Prostate gland (tissue), 2 donors: ENCODE measurements at regions not wholly inside any gene's neighbourhood (a gene's known extent, or its start where the extent isn't known, plus 50 kb on each side); places are given as distances from the start of the nearest gene placed in this dataset.

ENCODE experiments used
- DNase-seq: peaks from one replicate; pipeline ENCODE4 v3.0.0-alpha.2; 2019; ENCODE audit warnings: low spot score
- H3K27ac ChIP-seq, 2 donors: fragments of 200-600 bp; sonication (generic); 2 replicates each; pipeline ENCODE4 v1.5.1; 2017 to 2019
- H3K27me3 ChIP-seq: fragments of 200-600 bp; sonication (generic); replicated peaks from 2 replicates; pipeline ENCODE4 v1.5.1; 2019; ENCODE audit not compliant: insufficient read depth
- H3K36me3 ChIP-seq, 2 donors: fragments of 200-600 bp; sonication (generic); 1 replicate in 1 of 2; 2 replicates in 1 of 2; pipeline versions ENCODE4 v1.5.1 to v1.8.1; 2017 to 2019
- H3K4me1 ChIP-seq: fragments of 200-600 bp; sonication (generic); replicated peaks from 2 replicates; pipeline ENCODE4 v1.5.1; 2019
- H3K4me3 ChIP-seq, 2 donors: fragments of 200-600 bp; sonication (generic); 2 replicates each; pipeline ENCODE4 v1.5.1; 2017 to 2019
- H3K9me3 ChIP-seq: fragments of 200-600 bp; sonication (generic); 2 replicates; pipeline ENCODE4 v1.5.1; 2017
- POLR2A ChIP-seq: fragments of 450-650 bp; IDR thresholded peaks from one replicate; pipeline ENCODE4 v1.6.1; 2016; ENCODE audit warnings: antibody characterized with exemption, mild to moderate bottlenecking
- POLR2AphosphoS5 ChIP-seq: sonication (generic); formaldehyde crosslinking; IDR thresholded peaks from one replicate; pipeline ENCODE4 v1.6.1; 2017; ENCODE audit warnings: antibody characterized with exemption
- WGBS: methylation state at CpG from one replicate; pipeline ENCODE4 v1.1.5; 2018; 5-methylcytosine and 5-hydroxymethylcytosine counted together
- intact Hi-C: fragments of 100-400 bp; cut with DNase I; formaldehyde crosslinking; loops from one replicate; pipeline ENCODE4 v1.14.2; 2022
- TF ChIP-seq, protein P1 (sequence below), 4 experiments: fragments of 200-600 bp in 2 of 4; fragments of 450-650 bp in 2 of 4; sonication (generic) in 2 of 4; IDR thresholded peaks; 1 replicate in 3 of 4; 2 replicates in 1 of 4; pipeline ENCODE4 v1.5.1; 2016 to 2019; ENCODE audit warnings: antibody characterized with exemption in 4 of 4, mild to moderate bottlenecking in 2 of 4, moderate library complexity in 2 of 4

DNA sequence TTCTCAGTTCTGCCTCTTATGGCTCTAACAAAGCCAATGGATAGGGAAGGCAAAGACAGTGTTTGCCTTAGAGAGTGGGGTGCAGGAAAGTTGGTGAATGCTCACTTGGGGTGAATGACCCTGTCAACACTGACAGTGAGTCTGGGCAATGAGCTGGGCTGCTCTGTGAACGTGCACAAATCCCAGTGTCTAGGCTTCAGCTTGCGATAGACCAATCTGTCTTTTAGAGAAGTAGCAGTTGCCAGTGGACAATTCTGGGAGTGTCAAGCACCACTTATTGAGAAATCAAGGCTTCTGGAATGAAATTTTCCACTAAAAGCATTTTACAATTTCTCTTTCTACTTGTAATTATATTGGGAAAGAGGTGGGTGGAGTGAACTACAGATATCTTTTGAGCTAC, 141.4 kb downstream of the HERPUD2 start:
- no peak for DNase-seq
- no peaks in the 10 kb centered on the region for H3K27me3 ChIP-seq
- intact Hi-C loops, result no loop called here
- H3K27ac ChIP-seq, result no peak overlapping the region
- no peaks in the 10 kb centered on the region for H3K9me3 ChIP-seq
- no peak overlapping the region for H3K4me3 ChIP-seq
- WGBS, result 50% methylated on average over 2 of the region's 2 CpGs
- no peaks in the 10 kb centered on the region for H3K36me3 ChIP-seq
- H3K4me1 ChIP-seq, result no peaks in the 10 kb centered on the region
- TF ChIP-seq, protein P1, sequence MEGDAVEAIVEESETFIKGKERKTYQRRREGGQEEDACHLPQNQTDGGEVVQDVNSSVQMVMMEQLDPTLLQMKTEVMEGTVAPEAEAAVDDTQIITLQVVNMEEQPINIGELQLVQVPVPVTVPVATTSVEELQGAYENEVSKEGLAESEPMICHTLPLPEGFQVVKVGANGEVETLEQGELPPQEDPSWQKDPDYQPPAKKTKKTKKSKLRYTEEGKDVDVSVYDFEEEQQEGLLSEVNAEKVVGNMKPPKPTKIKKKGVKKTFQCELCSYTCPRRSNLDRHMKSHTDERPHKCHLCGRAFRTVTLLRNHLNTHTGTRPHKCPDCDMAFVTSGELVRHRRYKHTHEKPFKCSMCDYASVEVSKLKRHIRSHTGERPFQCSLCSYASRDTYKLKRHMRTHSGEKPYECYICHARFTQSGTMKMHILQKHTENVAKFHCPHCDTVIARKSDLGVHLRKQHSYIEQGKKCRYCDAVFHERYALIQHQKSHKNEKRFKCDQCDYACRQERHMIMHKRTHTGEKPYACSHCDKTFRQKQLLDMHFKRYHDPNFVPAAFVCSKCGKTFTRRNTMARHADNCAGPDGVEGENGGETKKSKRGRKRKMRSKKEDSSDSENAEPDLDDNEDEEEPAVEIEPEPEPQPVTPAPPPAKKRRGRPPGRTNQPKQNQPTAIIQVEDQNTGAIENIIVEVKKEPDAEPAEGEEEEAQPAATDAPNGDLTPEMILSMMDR (IDR thresholded peaks at IDR 0.05), result no peak
- no peak for TF ChIP-seq POLR2AphosphoS5
- no peak for TF ChIP-seq POLR2A

DNA sequence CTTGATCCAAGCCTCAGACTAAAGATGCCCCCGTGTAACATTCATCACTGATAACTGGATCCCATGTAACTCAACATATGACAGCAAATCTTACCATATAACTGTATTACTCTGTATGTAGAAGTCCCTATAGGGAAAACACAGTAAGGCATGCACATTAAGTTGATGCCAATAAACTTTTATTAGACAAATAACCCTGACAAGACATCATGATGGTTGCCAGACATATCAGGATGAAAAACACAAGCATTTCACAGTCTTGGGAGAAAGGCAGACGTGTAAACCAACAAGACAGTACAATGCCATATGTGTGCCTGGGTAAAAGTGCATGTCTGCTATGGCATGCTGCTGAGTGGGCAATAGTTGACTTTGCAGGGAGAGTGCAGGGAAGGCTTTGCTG, 142.2 kb downstream of the HERPUD2 start:
- Histone ChIP-seq H3K4me3 (no peak overlapping the region), H3K36me3 (no peaks in the 10 kb centered on the region), H3K27me3 (no peaks in the 10 kb centered on the region), H3K9me3 (no peaks in the 10 kb centered on the region), H3K4me1 (no peaks in the 10 kb centered on the region), H3K27ac (no peak overlapping the region)
- intact Hi-C loops, result no loop called here
- WGBS, result 40% methylated on average over 2 of the region's 2 CpGs
- no peak for DNase-seq
- TF ChIP-seq POLR2AphosphoS5 (no peak), POLR2A (no peak)
- TF ChIP-seq, protein P1 (IDR thresholded peaks at IDR 0.05), result no peak

DNA sequence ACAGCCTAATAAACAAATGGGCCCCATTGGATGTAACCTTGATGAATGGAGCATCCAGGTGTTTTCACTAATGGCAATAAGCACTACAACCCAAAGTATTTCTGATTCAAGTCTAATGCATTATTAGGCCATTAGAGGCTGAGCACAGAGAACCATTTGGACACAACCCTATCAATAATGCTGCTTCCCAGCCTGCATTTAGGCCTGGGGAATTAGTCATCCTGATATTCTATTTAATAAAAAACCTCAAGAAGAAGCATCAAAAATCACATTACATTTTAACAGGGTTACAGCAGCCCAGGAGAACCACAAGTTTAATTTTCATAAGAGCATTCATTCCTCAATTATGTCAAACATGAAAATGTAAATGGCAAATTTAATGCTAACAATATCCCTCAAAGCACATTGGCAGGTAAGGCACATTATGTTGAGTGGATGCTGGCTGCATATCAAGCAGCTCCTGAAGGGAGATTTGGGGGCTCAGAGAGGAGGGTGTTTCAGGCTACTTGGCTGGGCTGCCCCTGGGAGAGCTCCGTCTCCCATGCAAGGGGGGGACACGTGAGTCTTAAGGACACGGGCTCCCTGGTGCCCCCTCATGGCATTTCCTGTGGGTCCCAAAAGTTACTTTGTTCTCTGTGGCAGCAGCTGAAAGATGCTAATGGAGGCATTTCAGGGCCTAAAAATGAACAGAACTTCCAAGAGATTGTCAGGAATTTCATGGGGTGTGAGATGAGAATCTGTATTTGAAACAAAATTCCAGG, 143.4 kb downstream of the HERPUD2 start:
- H3K9me3 ChIP-seq, result no peaks in the 10 kb centered on the region
- TF ChIP-seq POLR2A (no peak), POLR2AphosphoS5 (no peak)
- TF ChIP-seq, protein P1 (IDR thresholded peaks at IDR 0.05), result no peak
- no peaks in the 10 kb centered on the region for H3K4me1 ChIP-seq
- H3K27me3 ChIP-seq, result no peaks in the 10 kb centered on the region
- no peak overlapping the region for H3K4me3 ChIP-seq
- intact Hi-C loops, result no loop called here
- WGBS, result 50% methylated on average over 3 of the region's 3 CpGs
- no peak for DNase-seq
- H3K27ac ChIP-seq, result no peak overlapping the region
- H3K36me3 ChIP-seq, result no peaks in the 10 kb centered on the region

DNA sequence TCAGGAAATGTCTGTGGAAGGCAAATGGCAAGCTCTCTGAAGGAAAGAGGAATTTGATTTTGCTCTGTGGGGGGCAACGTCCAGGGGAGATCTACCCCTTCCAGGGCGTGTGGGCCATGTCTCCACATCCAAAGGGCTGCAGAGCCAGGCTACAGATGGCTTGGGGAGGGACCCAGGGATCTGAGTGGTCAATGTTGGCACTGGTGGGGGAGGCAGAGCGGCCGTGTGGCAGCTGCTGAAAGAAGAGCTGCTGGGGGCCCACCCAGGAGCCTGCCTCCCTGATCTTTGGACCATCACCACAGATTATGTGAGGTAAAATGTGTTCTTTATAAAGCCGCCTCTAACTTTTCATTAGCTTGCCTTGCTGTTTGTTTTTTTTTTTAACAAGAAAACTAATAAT, 144.1 kb downstream of the HERPUD2 start:
- Histone ChIP-seq H3K4me3 (no peak overlapping the region), H3K9me3 (no peaks in the 10 kb centered on the region), H3K36me3 (no peaks in the 10 kb centered on the region), H3K27me3 (no peaks in the 10 kb centered on the region), H3K4me1 (no peaks in the 10 kb centered on the region), H3K27ac (no peak overlapping the region)
- intact Hi-C loops, result no loop called here
- DNase-seq, result no peak
- TF ChIP-seq POLR2A, result no peak
- TF ChIP-seq, protein P1 (IDR thresholded peaks at IDR 0.05), result no peak
- no peak for TF ChIP-seq POLR2AphosphoS5
- WGBS, result 80% methylated on average over 5 of the region's 5 CpGs

DNA sequence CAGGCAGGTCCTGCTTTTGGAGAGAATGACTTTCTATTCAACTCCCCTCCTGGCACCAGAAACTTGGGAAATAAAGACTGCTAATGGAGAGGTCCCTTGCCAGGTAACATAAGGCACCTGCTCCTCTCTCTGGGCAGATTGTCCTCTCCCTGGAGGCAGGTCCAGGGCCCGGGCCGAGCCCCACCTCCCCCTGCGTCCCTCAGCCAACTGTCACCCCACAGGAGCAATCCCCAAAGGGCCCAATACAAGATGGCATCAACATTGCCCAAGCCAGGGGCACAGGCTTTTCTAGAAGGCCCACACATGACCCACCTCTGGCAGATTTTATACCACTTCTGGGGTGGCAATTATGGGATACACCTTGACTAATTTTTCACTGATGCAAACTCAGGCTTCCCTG, 145.2 kb downstream of the HERPUD2 start:
- Histone ChIP-seq H3K36me3 (no peaks in the 10 kb centered on the region), H3K27me3 (no peaks in the 10 kb centered on the region), H3K9me3 (no peaks in the 10 kb centered on the region), H3K4me3 (no peak overlapping the region), H3K27ac (no peak overlapping the region), H3K4me1 (no peaks in the 10 kb centered on the region)
- TF ChIP-seq, protein P1 (IDR thresholded peaks at IDR 0.05), result no peak
- TF ChIP-seq POLR2AphosphoS5 (no peak), POLR2A (no peak)
- 93% methylated on average over 3 of the region's 3 CpGs for WGBS
- intact Hi-C loops, result no loop called here
- DNase-seq, result no peak
